ENCODE measurements at regions not wholly inside any gene's neighbourhood (a gene's known extent, or its start where the extent isn't known, plus 50 kb on each side); places are given as distances from the start of the nearest gene placed in this dataset.

DNA sequence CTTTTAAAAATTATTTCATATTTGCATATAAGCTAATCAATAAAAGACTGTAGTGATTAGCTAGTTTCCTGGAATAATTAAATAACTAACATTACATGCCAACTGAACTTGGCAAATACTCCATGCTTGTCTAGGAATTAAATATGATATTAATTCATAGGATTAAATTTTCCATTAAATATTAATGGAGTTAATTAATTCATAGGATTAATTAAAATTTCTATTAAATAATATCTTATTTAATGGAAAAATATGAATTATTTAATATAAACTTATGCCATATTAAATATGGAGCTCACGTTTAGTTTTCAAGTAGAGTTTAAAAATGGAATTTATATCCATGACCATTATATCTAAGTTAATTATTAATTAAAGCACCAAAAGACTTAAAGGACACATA is 517.8 kb upstream of the DAB2 start:
- 58% methylated on average over 1 of the region's 1 CpG for WGBS (ENCODE audit: missing lambda C conversion rate)
- Histone ChIP-seq H3K4me2 (no peak overlapping the region), H3K27ac (no peak overlapping the region), H3K9me3 (no peaks in the 10 kb centered on the region), H3K4me3 (no peak overlapping the region), H3K4me1 (no peaks in the 10 kb centered on the region)
- no peak for ATAC-seq
- no peak for TF ChIP-seq CBX2 (IDR thresholded peaks at IDR 0.05; ENCODE audit: borderline replicate concordance, low read depth)
- TF ChIP-seq ZFP36 (IDR thresholded peaks at IDR 0.05; ENCODE audit: borderline replicate concordance, partially characterized antibody) = no peak
- no peak for TF ChIP-seq ESRRA (IDR thresholded peaks at IDR 0.05; ENCODE audit: borderline replicate concordance, low read length)
- no peak for TF ChIP-seq HOXB13 (CRISPR knock-in tag; IDR thresholded peaks at IDR 0.05; ENCODE audit: low read depth)
- DNase-seq (ENCODE audit: low read depth in 1 of 2, low spot score in 1 of 2) = no peak
- ChIA-PET POLR2A (no interaction called here), CTCF (interaction anchor here (1.3 kb wide), 1 partner anchor 229 kb away, joined by 3 read pairs; no protein-coding TSS in a partner anchor)
- no peak for FAIRE-seq

DNA sequence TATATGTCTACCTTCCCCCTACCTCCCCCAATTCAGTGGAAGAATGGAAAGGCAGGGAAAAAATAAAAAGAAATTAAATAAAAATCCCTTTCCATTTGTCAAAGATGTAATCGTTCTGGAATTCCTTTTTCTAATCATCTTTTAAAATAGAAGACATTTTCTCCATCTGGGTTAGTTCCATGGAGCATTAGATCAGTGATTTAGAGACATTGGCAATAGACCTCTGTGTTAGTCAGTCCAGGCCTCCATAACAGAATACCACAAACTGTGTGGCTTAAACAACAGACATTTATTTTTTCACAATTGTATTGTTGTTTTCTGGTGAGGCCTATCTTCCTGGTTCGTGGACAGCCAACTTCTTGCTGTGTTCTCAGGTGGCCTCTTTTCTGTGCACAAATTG is 516.6 kb upstream of the DAB2 start:
- H3K4me1 ChIP-seq = no peaks in the 10 kb centered on the region
- WGBS (ENCODE audit: missing lambda C conversion rate) = 6% methylated on average over 2 of the region's 2 CpGs
- TF ChIP-seq ZFP36 (IDR thresholded peaks at IDR 0.05; ENCODE audit: borderline replicate concordance, partially characterized antibody) (no peak), CBX8 (IDR thresholded peaks at IDR 0.05) (no peak), ZC3H11A (IDR thresholded peaks at IDR 0.05) (no peak), MAZ (IDR thresholded peaks at IDR 0.05; ENCODE audit: borderline replicate concordance, low read depth, low read length) (no peak), RAD21 (conservative IDR thresholded peaks at IDR 0.05 in 1 of 2, IDR thresholded peaks at IDR 0.05 in 1 of 2) (no peak), BHLHE40 (IDR thresholded peaks at IDR 0.05; ENCODE audit: low read depth, low read length) (no peak), HOXB13 (CRISPR knock-in tag; IDR thresholded peaks at IDR 0.05; ENCODE audit: low read depth) (no peak), NR3C1 (IDR thresholded peaks at IDR 0.05) (no peak)
- TF ChIP-seq, protein P1, sequence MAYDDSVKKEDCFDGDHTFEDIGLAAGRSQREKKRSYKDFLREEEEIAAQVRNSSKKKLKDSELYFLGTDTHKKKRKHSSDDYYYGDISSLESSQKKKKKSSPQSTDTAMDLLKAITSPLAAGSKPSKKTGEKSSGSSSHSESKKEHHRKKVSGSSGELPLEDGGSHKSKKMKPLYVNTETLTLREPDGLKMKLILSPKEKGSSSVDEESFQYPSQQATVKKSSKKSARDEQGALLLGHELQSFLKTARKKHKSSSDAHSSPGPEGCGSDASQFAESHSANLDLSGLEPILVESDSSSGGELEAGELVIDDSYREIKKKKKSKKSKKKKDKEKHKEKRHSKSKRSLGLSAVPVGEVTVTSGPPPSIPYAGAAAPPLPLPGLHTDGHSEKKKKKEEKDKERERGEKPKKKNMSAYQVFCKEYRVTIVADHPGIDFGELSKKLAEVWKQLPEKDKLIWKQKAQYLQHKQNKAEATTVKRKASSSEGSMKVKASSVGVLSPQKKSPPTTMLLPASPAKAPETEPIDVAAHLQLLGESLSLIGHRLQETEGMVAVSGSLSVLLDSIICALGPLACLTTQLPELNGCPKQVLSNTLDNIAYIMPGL (CRISPR knock-in tag; IDR thresholded peaks at IDR 0.05; ENCODE audit: borderline replicate concordance) = no peak
- TF ChIP-seq, protein P2, sequence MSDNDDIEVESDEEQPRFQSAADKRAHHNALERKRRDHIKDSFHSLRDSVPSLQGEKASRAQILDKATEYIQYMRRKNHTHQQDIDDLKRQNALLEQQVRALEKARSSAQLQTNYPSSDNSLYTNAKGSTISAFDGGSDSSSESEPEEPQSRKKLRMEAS (IDR thresholded peaks at IDR 0.05) = no peak
- TF ChIP-seq, protein P3, sequence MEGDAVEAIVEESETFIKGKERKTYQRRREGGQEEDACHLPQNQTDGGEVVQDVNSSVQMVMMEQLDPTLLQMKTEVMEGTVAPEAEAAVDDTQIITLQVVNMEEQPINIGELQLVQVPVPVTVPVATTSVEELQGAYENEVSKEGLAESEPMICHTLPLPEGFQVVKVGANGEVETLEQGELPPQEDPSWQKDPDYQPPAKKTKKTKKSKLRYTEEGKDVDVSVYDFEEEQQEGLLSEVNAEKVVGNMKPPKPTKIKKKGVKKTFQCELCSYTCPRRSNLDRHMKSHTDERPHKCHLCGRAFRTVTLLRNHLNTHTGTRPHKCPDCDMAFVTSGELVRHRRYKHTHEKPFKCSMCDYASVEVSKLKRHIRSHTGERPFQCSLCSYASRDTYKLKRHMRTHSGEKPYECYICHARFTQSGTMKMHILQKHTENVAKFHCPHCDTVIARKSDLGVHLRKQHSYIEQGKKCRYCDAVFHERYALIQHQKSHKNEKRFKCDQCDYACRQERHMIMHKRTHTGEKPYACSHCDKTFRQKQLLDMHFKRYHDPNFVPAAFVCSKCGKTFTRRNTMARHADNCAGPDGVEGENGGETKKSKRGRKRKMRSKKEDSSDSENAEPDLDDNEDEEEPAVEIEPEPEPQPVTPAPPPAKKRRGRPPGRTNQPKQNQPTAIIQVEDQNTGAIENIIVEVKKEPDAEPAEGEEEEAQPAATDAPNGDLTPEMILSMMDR (IDR thresholded peaks at IDR 0.05) = no peak
- TF ChIP-seq, protein P4, sequence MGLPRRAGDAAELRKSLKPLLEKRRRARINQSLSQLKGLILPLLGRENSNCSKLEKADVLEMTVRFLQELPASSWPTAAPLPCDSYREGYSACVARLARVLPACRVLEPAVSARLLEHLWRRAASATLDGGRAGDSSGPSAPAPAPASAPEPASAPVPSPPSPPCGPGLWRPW (IDR thresholded peaks at IDR 0.05) = no peak
- TF ChIP-seq, protein P5, sequence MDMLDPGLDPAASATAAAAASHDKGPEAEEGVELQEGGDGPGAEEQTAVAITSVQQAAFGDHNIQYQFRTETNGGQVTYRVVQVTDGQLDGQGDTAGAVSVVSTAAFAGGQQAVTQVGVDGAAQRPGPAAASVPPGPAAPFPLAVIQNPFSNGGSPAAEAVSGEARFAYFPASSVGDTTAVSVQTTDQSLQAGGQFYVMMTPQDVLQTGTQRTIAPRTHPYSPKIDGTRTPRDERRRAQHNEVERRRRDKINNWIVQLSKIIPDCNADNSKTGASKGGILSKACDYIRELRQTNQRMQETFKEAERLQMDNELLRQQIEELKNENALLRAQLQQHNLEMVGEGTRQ (IDR thresholded peaks at IDR 0.05) = no peak
- TF ChIP-seq, protein P6, sequence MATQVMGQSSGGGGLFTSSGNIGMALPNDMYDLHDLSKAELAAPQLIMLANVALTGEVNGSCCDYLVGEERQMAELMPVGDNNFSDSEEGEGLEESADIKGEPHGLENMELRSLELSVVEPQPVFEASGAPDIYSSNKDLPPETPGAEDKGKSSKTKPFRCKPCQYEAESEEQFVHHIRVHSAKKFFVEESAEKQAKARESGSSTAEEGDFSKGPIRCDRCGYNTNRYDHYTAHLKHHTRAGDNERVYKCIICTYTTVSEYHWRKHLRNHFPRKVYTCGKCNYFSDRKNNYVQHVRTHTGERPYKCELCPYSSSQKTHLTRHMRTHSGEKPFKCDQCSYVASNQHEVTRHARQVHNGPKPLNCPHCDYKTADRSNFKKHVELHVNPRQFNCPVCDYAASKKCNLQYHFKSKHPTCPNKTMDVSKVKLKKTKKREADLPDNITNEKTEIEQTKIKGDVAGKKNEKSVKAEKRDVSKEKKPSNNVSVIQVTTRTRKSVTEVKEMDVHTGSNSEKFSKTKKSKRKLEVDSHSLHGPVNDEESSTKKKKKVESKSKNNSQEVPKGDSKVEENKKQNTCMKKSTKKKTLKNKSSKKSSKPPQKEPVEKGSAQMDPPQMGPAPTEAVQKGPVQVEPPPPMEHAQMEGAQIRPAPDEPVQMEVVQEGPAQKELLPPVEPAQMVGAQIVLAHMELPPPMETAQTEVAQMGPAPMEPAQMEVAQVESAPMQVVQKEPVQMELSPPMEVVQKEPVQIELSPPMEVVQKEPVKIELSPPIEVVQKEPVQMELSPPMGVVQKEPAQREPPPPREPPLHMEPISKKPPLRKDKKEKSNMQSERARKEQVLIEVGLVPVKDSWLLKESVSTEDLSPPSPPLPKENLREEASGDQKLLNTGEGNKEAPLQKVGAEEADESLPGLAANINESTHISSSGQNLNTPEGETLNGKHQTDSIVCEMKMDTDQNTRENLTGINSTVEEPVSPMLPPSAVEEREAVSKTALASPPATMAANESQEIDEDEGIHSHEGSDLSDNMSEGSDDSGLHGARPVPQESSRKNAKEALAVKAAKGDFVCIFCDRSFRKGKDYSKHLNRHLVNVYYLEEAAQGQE (IDR thresholded peaks at IDR 0.05) = no peak
- TF ChIP-seq, protein P7, sequence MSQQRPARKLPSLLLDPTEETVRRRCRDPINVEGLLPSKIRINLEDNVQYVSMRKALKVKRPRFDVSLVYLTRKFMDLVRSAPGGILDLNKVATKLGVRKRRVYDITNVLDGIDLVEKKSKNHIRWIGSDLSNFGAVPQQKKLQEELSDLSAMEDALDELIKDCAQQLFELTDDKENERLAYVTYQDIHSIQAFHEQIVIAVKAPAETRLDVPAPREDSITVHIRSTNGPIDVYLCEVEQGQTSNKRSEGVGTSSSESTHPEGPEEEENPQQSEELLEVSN (IDR thresholded peaks at IDR 0.05; ENCODE audit: borderline replicate concordance, low read depth) = no peak
- no peak overlapping the region for H3K27ac ChIP-seq
- H3K4me3 ChIP-seq = no peak overlapping the region
- ATAC-seq (no peak), DNase-seq (ENCODE audit: low read depth in 1 of 2, low spot score in 1 of 2) (no peak), FAIRE-seq (no peak)
- POLR2A ChIA-PET = no interaction called here
- H3K9me3 ChIP-seq = no peaks in the 10 kb centered on the region
- CTCF ChIA-PET = interaction anchor here (1.1 kb wide), 1 partner anchor 7 kb away, joined by 4 read pairs; no protein-coding TSS in a partner anchor
- H3K4me2 ChIP-seq = no peak overlapping the region
